Progenitor cell of endocrine pancreas (in vitro differentiated cells): ENCODE measurements at regions not wholly inside any gene's neighbourhood (a gene's known extent, or its start where the extent isn't known, plus 50 kb on each side); places are given as distances from the start of the nearest gene placed in this dataset.

Experiments
- DNase-seq: peaks from one replicate; pipeline ENCODE4 v3.0.0; 2021; ENCODE audit warnings: low spot score; ENCODE audit not compliant: unreplicated experiment
- H3K27ac Mint-ChIP-seq: 2 replicates; pipeline ENCODE4 v1.8.0; 2021; ENCODE audit warnings: mild to moderate bottlenecking, moderate library complexity, mixed read lengths
- H3K27me3 Mint-ChIP-seq: 2 replicates; pipeline ENCODE4 v1.8.0; 2021; ENCODE audit warnings: mixed read lengths
- H3K36me3 Mint-ChIP-seq: 2 replicates; pipeline ENCODE4 v1.8.0; 2022; ENCODE audit warnings: mixed read lengths; ENCODE audit not compliant: insufficient read depth
- H3K4me1 Mint-ChIP-seq: 2 replicates; pipeline ENCODE4 v1.8.0; 2021; ENCODE audit warnings: low read depth, mixed read lengths
- H3K4me3 Mint-ChIP-seq: 2 replicates; pipeline ENCODE4 v1.8.0; 2021; ENCODE audit warnings: low read depth, mild to moderate bottlenecking, moderate library complexity, mixed read lengths
- H3K9me3 Mint-ChIP-seq: 2 replicates; pipeline ENCODE4 v1.8.0; 2021; ENCODE audit warnings: low read depth, mixed read lengths
- CTCF ChIP-seq: fragments of 200-600 bp; sonication (generic); IDR thresholded peaks from one replicate; pipeline ENCODE4 v1.5.0; 2021; ENCODE audit warnings: antibody characterized with exemption, mild to moderate bottlenecking; ENCODE audit not compliant: unreplicated experiment

GRCh38 chr1:59194621-59195020 is 102.3 kb upstream of the FGGY start:
- no peak for DNase-seq
- Mint-ChIP-seq H3K4me3 (no peak overlapping the region), H3K36me3 (no peaks in the 10 kb centered on the region), H3K4me1 (peaks cover 16% of the 10 kb centered on the region), H3K27me3 (no peaks in the 10 kb centered on the region), H3K27ac (no peak overlapping the region), H3K9me3 (peaks cover 13% of the 10 kb centered on the region)
- no peak for TF ChIP-seq CTCF

- Mint-ChIP-seq H3K27me3 (no peaks in the 10 kb centered on the region), H3K27ac (no peak overlapping the region), H3K4me1 (peaks cover 21% of the 10 kb centered on the region), H3K4me3 (no peak overlapping the region), H3K9me3 (peaks cover 10% of the 10 kb centered on the region), H3K36me3 (no peaks in the 10 kb centered on the region)
- no peak for DNase-seq
- TF ChIP-seq CTCF, result no peak
These were observed 101.7 kb upstream of the FGGY start for GRCh38 chr1:59195151-59195550.

- no peaks in the 10 kb centered on the region for H3K9me3 Mint-ChIP-seq
- H3K27me3 Mint-ChIP-seq, result no peaks in the 10 kb centered on the region
- no peaks in the 10 kb centered on the region for H3K36me3 Mint-ChIP-seq
- DNase-seq, result no peak
- peaks cover 28% of the 10 kb centered on the region for H3K4me1 Mint-ChIP-seq
- no peak for TF ChIP-seq CTCF
- H3K4me3 Mint-ChIP-seq, result no peak overlapping the region
- no peak overlapping the region for H3K27ac Mint-ChIP-seq
These were observed 98.3 kb upstream of the FGGY start for GRCh38 chr1:59198564-59198963.

GRCh38 chr1:59199147-59199546 is 97.7 kb upstream of the FGGY start:
- no peak overlapping the region for H3K4me3 Mint-ChIP-seq
- peaks cover 28% of the 10 kb centered on the region for H3K4me1 Mint-ChIP-seq
- no peaks in the 10 kb centered on the region for H3K27me3 Mint-ChIP-seq
- no peak for TF ChIP-seq CTCF
- H3K27ac Mint-ChIP-seq, result no peak overlapping the region
- no peaks in the 10 kb centered on the region for H3K36me3 Mint-ChIP-seq
- no peak for DNase-seq
- H3K9me3 Mint-ChIP-seq, result no peaks in the 10 kb centered on the region

GRCh38 chr1:59199719-59200376 is 97.0 kb upstream of the FGGY start:
- H3K27me3 Mint-ChIP-seq, result no peaks in the 10 kb centered on the region
- H3K4me1 Mint-ChIP-seq, result peaks cover 28% of the 10 kb centered on the region
- H3K9me3 Mint-ChIP-seq, result peaks cover 2% of the 10 kb centered on the region
- no peak for DNase-seq
- no peak for TF ChIP-seq CTCF
- H3K36me3 Mint-ChIP-seq, result no peaks in the 10 kb centered on the region
- H3K27ac Mint-ChIP-seq, result no peak overlapping the region
- H3K4me3 Mint-ChIP-seq, result no peak overlapping the region
